ENCODE measurements at regions not wholly inside any gene's neighbourhood (a gene's known extent, or its start where the extent isn't known, plus 50 kb on each side); places are given as distances from the start of the nearest gene placed in this dataset.
A peak's percentile ranks its signal among the peaks of the same experiment; 100 is the strongest.
"Not testable (repeated sequence)": the region's sequence is repeated elsewhere in the genome, so short reads cannot be mapped to it uniquely, and the experiment has no call there.

DNA sequence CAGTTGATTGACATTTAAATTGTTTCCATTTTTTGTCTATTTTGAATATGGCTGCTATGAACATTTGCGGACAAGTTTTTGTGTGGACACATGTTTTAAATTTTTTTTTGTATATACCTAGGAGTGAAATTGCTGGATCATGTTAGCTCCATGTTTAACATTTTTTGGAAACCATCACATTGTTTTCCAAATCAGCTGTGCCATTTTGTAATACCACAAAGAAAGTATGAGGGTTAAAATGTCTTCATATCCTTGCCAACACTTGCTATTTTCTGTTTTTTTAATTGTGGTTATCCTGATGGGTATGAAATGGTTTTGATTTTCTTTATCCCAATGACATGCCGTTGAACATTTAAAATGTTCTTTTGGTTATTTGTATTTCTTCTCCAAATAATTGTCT, 52.1 kb downstream of the CARTPT start:
- DNase-seq (ENCODE audit: low read depth): no peak

GRCh38 chr5:71778678-71779276, 59.7 kb downstream of the CARTPT start:
- peak; percentile 20 for DNase-seq (ENCODE audit: low read depth)

GRCh38 chr5:71780597-71780996, 61.5 kb downstream of the CARTPT start:
- no peak for DNase-seq (ENCODE audit: low read depth)

DNA sequence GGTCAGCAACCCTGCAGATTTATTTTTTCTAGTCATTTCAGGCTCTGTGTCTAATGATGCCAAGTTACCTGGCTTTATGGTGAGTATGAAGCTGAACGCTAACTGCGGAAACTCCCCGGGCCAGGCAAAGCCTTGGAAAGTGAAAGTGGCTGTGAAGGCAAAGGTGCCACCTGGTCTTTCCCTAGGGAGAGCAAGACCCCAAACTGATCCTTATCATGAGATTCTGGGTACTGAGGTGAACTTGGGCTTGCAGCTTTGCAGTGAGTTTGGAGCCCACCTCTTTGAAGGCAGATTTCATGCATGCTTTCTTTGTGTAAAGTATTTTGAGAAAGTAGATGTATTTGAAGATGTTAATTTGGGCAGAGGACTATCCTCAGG, 63.3 kb downstream of the CARTPT start:
- no peak for DNase-seq (ENCODE audit: low read depth)

DNA sequence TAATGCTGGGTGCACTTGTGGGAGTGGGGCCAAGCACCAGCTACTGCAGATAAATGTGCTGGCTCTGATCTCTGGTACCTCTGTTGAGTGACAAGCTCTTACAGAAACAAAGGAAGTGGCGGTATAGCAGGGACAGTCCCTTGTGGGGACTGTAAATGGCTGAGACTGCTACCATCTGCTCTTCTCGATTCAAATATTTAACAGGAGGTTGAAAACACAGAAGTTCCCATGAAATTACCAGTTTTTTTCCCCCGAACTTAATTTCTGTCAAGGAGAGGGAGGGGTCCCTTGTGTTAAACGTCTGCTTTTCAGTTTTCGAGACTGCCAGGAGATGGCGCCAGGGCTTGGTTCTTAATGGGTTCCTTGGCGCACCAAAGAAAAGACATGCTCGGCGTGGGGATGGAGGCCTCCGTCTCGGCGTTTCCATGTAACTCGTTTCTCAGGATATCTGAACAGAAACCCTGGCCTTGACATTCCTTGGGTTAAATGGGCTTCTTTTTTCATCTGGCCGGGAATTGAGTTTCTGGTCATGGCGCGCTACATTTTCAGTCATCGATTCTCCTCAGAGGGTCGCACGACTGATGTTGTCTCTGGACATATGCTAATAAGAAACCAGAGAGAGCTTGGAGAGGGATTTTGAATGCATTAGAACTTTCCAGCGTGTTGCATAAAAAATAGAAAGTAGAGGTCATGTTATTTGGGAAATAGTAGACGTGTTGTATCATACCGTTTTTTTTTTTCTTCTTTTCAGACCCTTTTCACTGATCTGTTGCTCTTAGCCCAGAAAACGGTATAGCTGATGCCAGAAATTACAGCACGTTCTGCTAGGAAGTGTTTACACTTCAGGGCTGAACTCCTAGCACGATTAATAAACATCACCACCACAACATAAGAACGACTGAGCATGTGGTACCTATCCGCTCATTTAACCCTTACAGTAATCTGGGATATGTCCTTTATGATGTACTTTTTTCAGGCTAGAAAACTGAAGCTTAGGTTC, 64.0 kb downstream of the CARTPT start:
- DNase-seq (ENCODE audit: low read depth): peak; percentile 77

GRCh38 chr5:71783891-71784290, 64.8 kb downstream of the CARTPT start:
- DNase-seq (ENCODE audit: low read depth): peak; percentile 11

- DNase-seq (ENCODE audit: low read depth): no peak
These were observed 67.4 kb downstream of the CARTPT start for GRCh38 chr5:71786337-71787055.

- DNase-seq (ENCODE audit: low read depth): no peak
These were observed 69.7 kb downstream of the CARTPT start for GRCh38 chr5:71788794-71789193.

DNA sequence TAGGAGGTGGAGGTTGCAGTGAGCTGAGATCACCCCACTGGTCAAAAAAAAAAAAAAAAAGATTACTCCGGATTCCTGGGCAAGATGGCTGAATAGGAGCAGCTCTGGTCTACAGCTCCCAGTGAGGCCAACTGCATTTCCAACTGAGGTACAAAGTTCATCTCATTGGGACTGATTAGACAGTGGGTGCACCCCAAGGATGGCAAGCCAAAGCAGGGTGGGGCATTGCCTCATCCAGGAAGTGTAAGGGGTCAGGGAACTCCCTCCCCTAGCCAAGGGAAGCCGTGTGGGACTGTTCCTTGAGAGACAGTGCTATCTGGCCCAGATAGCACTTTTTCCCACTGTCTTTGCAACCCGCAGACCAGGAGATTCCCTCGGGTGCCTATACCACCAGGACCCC, 70.7 kb downstream of the CARTPT start:
- no peak for DNase-seq (ENCODE audit: low read depth)

- DNase-seq (ENCODE audit: low read depth): no peak
These were observed 71.4 kb downstream of the CARTPT start for GRCh38 chr5:71790433-71790832.

DNA sequence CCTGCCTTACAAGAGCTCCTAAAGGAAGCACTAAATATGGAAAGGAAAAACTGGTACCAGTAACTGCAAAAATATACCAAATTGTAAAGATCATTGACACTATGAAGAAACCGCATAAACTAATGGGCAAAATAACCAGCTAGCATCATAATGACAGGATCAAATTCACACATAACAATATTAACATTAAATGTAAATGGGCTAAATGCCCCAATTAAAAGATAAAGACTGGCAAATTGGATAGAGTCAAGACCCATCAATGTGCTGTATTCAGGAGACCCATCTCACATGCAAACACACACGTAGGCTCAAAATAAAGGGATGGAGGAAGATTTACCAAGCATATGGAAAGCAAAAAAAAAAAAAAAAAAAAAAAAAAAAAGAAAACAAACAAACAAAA, 73.0 kb downstream of the CARTPT start:
- DNase-seq (ENCODE audit: low read depth): not testable (repeated sequence)

DNA sequence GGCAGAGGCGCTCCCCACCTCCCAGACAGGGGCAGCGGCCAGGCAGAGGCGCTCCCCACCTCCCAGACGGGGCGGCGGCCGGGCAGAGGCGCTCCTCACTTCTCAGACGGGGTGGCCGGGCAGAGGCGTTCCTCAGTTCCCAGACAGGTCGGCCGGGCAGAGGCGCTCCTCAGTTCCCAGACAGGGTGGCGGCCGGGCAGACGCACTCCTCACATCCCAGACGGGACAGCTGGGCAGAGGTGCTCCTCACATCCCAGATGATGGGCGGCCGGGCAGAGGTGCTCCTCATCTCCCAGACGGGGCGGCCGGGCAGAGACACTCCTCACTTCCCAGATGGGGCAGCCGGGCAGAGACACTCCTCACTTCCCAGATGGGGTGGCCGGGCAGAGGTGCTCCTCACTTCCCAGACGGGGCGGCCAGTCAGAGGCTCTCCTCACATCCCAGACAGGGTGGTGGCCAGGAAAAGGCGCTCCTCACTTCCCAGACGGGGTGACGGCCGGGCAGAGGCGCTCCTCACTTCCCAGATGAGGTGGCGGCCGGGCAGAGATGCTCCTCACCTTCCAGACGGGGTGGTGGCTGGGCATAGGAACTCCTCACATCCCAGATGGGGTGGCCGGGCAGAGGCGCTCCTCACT, 75.1 kb downstream of the CARTPT start:
- no peak for DNase-seq (ENCODE audit: low read depth)

DNA sequence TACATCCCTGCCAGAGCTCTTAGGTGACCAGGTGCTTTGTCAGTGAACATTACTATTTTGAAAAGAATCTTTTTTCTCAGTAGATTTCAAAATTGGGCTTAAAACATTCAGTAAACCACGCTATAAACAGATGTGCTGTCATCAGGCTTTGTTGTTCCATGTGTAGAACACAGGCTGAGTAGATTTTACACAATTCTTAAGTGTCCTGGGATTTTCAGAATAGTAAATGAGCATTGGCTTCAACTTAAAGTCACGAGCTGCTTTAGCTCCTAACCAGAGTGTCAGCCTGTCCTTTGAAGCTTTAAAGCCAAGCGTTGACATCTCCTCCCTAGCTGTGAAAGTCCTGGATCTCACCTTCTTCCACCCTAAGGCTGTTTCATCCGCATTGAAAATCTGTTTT, 83.6 kb downstream of the CARTPT start:
- DNase-seq (ENCODE audit: low read depth): no peak

GRCh38 chr5:71806711-71807110, 87.6 kb downstream of the CARTPT start:
- no peak for DNase-seq (ENCODE audit: low read depth)

GRCh38 chr5:71807909-71808308, 88.8 kb downstream of the CARTPT start:
- no peak for DNase-seq (ENCODE audit: low read depth)

DNA sequence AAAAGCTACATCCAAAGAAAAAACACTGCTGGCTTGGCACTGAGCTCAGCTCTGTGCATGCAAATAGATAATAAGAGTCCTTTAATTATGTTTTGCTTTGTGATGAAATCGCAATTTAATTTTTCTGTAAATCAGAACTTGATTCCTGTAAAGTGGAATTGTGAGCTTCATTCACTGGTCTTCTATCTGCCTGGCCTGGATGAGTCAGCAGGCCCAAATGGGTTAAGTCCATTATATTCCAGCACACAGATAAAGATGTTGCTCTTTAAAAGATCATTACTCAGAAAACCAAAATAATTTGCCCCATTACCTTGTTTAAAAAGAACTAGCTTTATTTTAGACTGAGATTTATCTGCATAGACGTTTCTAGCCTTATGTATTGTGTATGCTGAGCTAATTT, 90.4 kb downstream of the CARTPT start:
- DNase-seq (ENCODE audit: low read depth): no peak

DNA sequence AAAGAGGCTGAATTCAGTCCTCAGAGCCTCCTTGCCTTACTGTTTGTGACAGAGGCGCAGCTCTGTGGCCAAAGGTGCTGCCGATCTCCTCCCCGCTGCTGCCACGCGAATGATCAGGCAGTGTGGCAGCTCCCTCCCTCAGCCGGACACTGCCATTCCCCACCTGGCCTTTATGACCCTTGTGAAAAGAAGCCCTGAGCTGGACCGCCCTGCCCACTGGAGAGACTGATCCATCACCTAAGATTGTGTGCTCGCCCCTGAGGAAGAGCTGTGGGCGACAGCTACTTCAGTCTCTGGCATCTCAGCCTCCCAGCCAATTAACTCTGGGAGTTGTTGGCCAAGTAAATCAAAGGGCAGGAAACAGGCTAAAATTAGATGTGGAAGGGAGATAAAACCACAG, 90.9 kb downstream of the CARTPT start:
- peak; percentile 29 for DNase-seq (ENCODE audit: low read depth)

DNA sequence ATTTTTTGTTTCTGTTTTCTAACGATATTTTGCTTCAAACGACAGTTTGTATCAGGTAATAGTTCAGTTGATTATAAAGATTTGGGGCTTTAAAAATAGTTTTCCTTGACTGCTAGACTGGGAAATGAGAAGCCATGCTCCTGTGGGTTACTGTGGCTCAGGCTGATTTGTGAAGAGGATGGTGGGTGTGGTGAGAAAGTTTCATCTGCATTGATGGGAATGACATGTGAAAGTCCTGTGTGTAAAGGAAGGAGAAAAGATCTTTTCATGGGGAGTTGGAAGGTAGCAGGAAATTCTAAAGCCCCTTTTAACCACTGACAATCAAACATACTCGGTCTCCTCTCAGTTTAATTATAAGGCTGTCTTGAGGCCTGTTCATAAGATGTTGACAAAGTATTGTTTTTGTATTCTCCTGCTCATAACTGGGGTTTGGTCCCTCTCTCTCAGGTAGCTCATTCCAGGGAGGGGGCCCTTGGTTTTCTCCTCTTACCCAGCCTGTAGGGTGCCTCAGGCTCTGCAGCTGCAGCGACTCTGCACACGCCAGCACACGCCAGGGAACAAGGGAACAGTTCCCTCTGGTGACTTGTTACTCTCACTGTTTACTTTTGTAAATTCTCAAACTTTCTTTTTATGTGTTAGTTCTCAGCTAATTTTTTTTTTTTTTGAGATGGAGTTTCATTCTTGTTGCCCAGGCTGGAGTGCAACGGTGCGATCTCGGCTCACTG, 91.6 kb downstream of the CARTPT start:
- no peak for DNase-seq (ENCODE audit: low read depth)

DNA sequence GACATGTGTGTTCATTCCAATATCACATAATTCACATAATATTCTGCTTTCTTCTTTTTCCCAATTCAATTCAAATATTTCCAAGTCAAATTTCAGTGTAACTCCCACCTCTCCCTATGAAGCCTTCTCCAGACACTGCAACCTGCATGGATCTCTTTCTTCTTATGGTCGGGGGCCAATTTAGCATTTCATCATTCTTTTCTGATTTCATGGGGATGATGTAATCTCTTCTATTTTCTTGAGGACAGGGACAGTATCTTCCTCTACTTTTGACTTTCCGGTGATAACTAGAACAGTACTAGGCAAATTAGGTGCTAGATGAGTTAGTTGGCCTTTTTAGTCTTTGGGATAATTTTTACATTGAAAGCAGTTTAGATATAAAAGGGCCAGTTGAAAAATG, 92.7 kb downstream of the CARTPT start:
- DNase-seq (ENCODE audit: low read depth): no peak

DNA sequence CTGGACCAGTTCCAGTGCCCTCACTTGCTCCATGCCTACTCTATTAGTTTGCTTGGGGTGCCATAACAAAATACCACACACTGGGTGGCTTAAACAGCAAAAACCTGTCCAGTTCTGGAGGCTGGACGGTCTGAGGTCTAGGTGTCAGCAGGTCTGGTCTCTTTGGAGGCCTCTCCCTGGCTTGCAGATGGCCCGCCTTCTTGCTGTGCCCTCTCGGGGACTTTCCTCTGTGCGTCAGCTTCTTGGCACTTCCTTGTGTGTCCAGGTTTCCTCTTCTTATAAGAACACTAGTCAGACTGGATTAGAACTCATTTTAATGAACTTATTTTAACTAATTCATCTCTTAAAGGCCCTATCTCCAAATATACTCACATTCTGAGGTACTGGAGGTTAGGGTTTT, 97.2 kb downstream of the CARTPT start:
- peak; percentile 40 for DNase-seq (ENCODE audit: low read depth)

- DNase-seq (ENCODE audit: low read depth): no peak
These were observed 98.8 kb downstream of the CARTPT start for GRCh38 chr5:71817891-71818290.

Measured in M059J (cell line).